Stimulated activated memory B cell treated with anti-CD40 and anti-IgM and Interleukin-4, amounts not matched to agents 10 μg/mL and 1 μg/mL and 100 μg/mL, for 72 hours (primary cell): ENCODE measurements at regions not wholly inside any gene's neighbourhood (a gene's known extent, or its start where the extent isn't known, plus 50 kb on each side); places are given as distances from the start of the nearest gene placed in this dataset.
A peak's percentile ranks its signal among the peaks of the same experiment; 100 is the strongest.

Experiments used
- ATAC-seq: fragments of 150-1000 bp; cut with Tn5 transposase; 2 replicates; pipeline ENCODE4 v1.10.0; 2021
- H3K27ac Mint-ChIP-seq: one replicate; pipeline ENCODE4 v1.8.0; 2022; ENCODE audit warnings: mild to moderate bottlenecking, mixed read lengths
- H3K27me3 Mint-ChIP-seq: one replicate; pipeline ENCODE4 v1.8.0; 2022; ENCODE audit warnings: mixed read lengths
- H3K36me3 Mint-ChIP-seq: one replicate; pipeline ENCODE4 v1.8.0; 2022; ENCODE audit warnings: mixed read lengths
- H3K4me1 Mint-ChIP-seq: one replicate; pipeline ENCODE4 v1.8.0; 2022; ENCODE audit warnings: mixed read lengths
- H3K4me3 Mint-ChIP-seq: one replicate; pipeline ENCODE4 v1.8.0; 2022; ENCODE audit warnings: mild to moderate bottlenecking, moderate library complexity, mixed read lengths
- H3K9me3 Mint-ChIP-seq: one replicate; pipeline ENCODE4 v1.8.0; 2022; ENCODE audit warnings: mixed read lengths

DNA sequence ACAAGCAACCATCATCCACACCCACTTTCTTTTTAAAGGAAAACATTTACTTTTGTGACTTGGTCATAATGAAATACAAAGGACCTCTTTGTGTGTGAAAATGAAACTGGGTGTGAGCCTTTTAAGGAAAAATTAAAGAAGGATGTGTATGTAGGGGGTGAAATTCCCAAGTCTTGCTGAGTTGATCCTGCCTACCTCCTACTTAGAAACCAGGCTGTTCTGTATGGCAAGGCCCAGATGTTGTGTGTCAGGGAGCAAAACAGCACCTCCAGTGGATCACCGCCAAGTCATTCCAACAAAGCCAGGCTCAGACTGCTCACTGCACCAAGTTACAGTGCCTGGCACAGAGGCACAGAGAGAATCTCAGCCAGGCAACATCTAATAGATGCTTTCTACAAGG is 198.5 kb upstream of the FBN2 start:
- Mint-ChIP-seq H3K27ac (no peak overlapping the region), H3K4me1 (no peaks in the 10 kb centered on the region), H3K36me3 (no peaks in the 10 kb centered on the region), H3K9me3 (no peaks in the 10 kb centered on the region), H3K27me3 (no peaks in the 10 kb centered on the region), H3K4me3 (no peak overlapping the region)
- ATAC-seq, result no peak

- H3K27me3 Mint-ChIP-seq, result no peaks in the 10 kb centered on the region
- no peak overlapping the region for H3K27ac Mint-ChIP-seq
- no peak overlapping the region for H3K4me3 Mint-ChIP-seq
- H3K9me3 Mint-ChIP-seq, result no peaks in the 10 kb centered on the region
- no peak for ATAC-seq
- no peaks in the 10 kb centered on the region for H3K4me1 Mint-ChIP-seq
- no peaks in the 10 kb centered on the region for H3K36me3 Mint-ChIP-seq
Measured at GRCh38 chr5:128749136-128749898, 211.3 kb upstream of the FBN2 start.

GRCh38 chr5:128750155-128750554 is 212.1 kb upstream of the FBN2 start:
- ATAC-seq, result no peak
- no peaks in the 10 kb centered on the region for H3K9me3 Mint-ChIP-seq

GRCh38 chr5:128757196-128757959 is 207.9 kb upstream of the SLC27A6 start:
- H3K36me3 Mint-ChIP-seq, result no peaks in the 10 kb centered on the region
- no peaks in the 10 kb centered on the region for H3K4me1 Mint-ChIP-seq
- H3K27ac Mint-ChIP-seq, result no peak overlapping the region
- no peak overlapping the region for H3K4me3 Mint-ChIP-seq
- H3K9me3 Mint-ChIP-seq, result peaks cover 6% of the 10 kb centered on the region
- no peaks in the 10 kb centered on the region for H3K27me3 Mint-ChIP-seq
- no peak for ATAC-seq

More at GRCh38 chr5:128750155-128750554, 212.1 kb upstream of the FBN2 start:
- H3K4me1 Mint-ChIP-seq, result no peaks in the 10 kb centered on the region
- no peak overlapping the region for H3K27ac Mint-ChIP-seq
- H3K4me3 Mint-ChIP-seq, result no peak overlapping the region
- no peaks in the 10 kb centered on the region for H3K27me3 Mint-ChIP-seq
- H3K36me3 Mint-ChIP-seq, result no peaks in the 10 kb centered on the region

DNA sequence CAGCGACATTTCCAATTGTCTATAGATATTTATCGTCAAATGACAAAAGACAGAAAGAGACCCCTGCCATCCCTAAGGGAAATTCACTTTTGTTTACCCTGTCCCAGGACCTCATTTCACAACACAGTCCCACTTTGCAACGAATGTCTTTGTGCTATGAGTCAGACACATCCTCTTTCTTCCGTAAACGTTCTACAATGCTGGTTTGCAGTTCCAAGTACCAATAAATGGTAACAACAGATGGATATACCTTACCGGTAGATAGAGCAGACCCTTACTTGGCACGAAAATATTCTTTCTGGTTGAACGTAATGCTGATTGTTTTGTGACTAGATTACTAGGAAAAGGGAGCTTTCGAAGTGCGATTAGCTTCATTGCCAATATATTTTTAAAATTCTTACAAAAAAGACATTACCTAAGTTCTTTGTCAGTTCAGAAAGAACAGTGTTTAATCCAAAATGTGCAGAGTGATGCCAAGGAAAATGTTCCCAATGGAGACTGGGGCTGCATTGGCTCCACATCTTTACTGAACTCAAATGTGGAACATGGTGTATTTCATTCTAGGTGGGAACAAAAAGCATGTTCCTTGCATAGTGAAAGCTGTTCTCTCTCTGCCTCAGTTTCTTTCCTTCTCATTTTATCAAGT is 202.5 kb upstream of the SLC27A6 start:
- Mint-ChIP-seq H3K27ac (no peak overlapping the region), H3K4me1 (no peaks in the 10 kb centered on the region), H3K27me3 (no peaks in the 10 kb centered on the region), H3K4me3 (no peak overlapping the region), H3K9me3 (peaks cover 9% of the 10 kb centered on the region), H3K36me3 (no peaks in the 10 kb centered on the region)
- ATAC-seq, result no peak

DNA sequence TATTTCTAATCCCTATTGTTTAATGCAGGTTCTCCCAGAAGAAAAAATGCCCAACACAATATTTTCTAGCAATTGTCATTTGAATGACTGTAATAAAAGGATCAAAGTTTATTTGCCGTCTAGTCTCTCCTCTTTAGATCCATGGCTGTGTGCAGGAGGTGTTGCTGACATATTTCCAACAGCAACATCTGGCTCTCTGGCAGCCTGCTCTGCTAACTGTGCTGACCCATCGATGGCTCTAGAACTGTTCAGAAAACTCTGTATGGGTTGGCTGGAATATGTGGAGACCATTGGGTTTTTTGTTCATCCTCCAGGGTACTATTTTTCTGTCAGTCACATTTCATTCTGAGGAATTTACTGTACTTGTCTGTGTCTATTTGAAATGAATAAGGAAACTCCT is 202.0 kb upstream of the SLC27A6 start:
- no peaks in the 10 kb centered on the region for H3K4me1 Mint-ChIP-seq
- ATAC-seq, result no peak
- no peak overlapping the region for H3K27ac Mint-ChIP-seq
- H3K9me3 Mint-ChIP-seq, result peaks cover 9% of the 10 kb centered on the region
- H3K4me3 Mint-ChIP-seq, result no peak overlapping the region
- no peaks in the 10 kb centered on the region for H3K27me3 Mint-ChIP-seq
- no peaks in the 10 kb centered on the region for H3K36me3 Mint-ChIP-seq

- no peak for ATAC-seq
- Mint-ChIP-seq H3K27me3 (no peaks in the 10 kb centered on the region), H3K27ac (no peak overlapping the region), H3K4me1 (no peaks in the 10 kb centered on the region), H3K36me3 (no peaks in the 10 kb centered on the region), H3K9me3 (peaks cover 9% of the 10 kb centered on the region), H3K4me3 (no peak overlapping the region)
Measured at GRCh38 chr5:128764601-128765310, 200.5 kb upstream of the SLC27A6 start.

GRCh38 chr5:128765448-128766061 is 199.7 kb upstream of the SLC27A6 start:
- Mint-ChIP-seq H3K9me3 (peaks cover 7% of the 10 kb centered on the region), H3K4me3 (no peak overlapping the region), H3K27me3 (no peaks in the 10 kb centered on the region), H3K36me3 (no peaks in the 10 kb centered on the region), H3K27ac (no peak overlapping the region), H3K4me1 (no peaks in the 10 kb centered on the region)
- ATAC-seq, result peak; percentile 16

DNA sequence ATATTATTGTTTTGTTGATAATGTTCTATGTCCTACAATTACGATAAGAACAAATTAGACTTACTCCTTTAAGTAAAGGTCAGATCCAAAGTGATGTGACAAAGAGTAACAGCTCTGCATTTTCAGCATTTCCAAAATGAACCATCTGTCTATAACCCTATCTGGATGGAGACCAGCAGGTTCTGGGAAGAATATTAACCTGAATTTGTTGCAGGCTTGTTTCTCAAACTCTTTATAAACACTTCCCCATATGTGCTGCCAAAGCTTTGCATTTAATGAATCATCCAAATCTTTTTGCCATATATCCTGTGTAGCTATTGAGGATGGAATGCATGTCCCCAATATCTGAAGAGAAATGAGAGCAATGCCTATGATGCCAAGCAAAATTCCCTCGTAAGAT is 198.9 kb upstream of the SLC27A6 start:
- H3K27ac Mint-ChIP-seq, result no peak overlapping the region
- H3K9me3 Mint-ChIP-seq, result peaks cover 7% of the 10 kb centered on the region
- ATAC-seq, result no peak
- no peaks in the 10 kb centered on the region for H3K4me1 Mint-ChIP-seq
- H3K36me3 Mint-ChIP-seq, result no peaks in the 10 kb centered on the region
- H3K4me3 Mint-ChIP-seq, result no peak overlapping the region
- H3K27me3 Mint-ChIP-seq, result no peaks in the 10 kb centered on the region

GRCh38 chr5:128770907-128771306 is 194.4 kb upstream of the SLC27A6 start:
- Mint-ChIP-seq H3K36me3 (no peaks in the 10 kb centered on the region), H3K27ac (no peak overlapping the region), H3K4me3 (no peak overlapping the region), H3K9me3 (no peaks in the 10 kb centered on the region), H3K4me1 (no peaks in the 10 kb centered on the region), H3K27me3 (no peaks in the 10 kb centered on the region)
- ATAC-seq, result no peak

GRCh38 chr5:128772356-128772755 is 192.9 kb upstream of the SLC27A6 start:
- ATAC-seq, result no peak
- no peaks in the 10 kb centered on the region for H3K27me3 Mint-ChIP-seq
- no peak overlapping the region for H3K27ac Mint-ChIP-seq
- H3K4me3 Mint-ChIP-seq, result no peak overlapping the region
- no peaks in the 10 kb centered on the region for H3K9me3 Mint-ChIP-seq
- H3K36me3 Mint-ChIP-seq, result no peaks in the 10 kb centered on the region
- no peaks in the 10 kb centered on the region for H3K4me1 Mint-ChIP-seq

- Mint-ChIP-seq H3K27me3 (no peaks in the 10 kb centered on the region), H3K36me3 (no peaks in the 10 kb centered on the region), H3K27ac (no peak overlapping the region), H3K4me1 (no peaks in the 10 kb centered on the region), H3K4me3 (no peak overlapping the region), H3K9me3 (no peaks in the 10 kb centered on the region)
- ATAC-seq, result no peak
Measured at GRCh38 chr5:128773378-128773777, 191.9 kb upstream of the SLC27A6 start.

DNA sequence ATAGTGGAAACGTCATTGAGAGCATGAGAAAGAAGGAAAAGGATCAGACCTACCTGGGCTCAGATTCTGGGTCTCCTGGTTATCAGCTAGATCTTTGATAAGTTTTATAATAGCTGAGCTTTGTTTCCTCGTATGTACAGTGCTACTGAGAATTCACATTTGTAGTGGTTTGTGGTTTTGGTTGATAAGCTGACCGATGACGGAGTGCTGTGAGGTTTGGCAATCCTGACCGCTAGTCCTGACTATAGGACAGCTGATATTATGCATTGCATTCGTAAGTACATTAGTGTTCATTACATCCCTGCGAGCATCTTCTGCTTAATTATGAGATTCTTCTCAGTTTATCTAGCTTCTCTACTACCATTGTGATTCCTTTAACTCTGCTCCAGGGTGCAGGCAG is 190.7 kb upstream of the SLC27A6 start:
- no peaks in the 10 kb centered on the region for H3K4me1 Mint-ChIP-seq
- ATAC-seq, result no peak
- no peak overlapping the region for H3K4me3 Mint-ChIP-seq
- H3K36me3 Mint-ChIP-seq, result no peaks in the 10 kb centered on the region
- no peaks in the 10 kb centered on the region for H3K27me3 Mint-ChIP-seq
- H3K27ac Mint-ChIP-seq, result no peak overlapping the region
- H3K9me3 Mint-ChIP-seq, result no peaks in the 10 kb centered on the region

DNA sequence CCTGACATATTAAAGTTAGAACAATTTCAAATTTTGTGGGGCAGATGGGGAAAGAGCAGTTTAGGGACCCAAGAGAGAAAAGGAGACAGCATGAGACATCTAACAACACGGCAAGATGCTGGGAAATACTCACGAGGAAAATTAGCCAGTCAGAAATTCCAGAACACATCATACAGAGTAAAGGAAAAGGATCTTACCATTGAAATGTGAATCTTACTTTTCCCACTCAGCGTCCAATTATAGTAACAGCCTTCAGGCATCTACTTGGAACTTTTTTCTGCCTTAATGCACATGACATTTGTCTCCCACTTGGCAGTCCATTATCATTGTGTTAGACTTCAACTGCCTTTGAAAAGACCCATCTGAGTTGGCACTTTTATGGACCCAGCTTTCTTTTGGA is 189.7 kb upstream of the SLC27A6 start:
- Mint-ChIP-seq H3K4me3 (no peak overlapping the region), H3K9me3 (no peaks in the 10 kb centered on the region), H3K4me1 (no peaks in the 10 kb centered on the region), H3K36me3 (no peaks in the 10 kb centered on the region), H3K27me3 (no peaks in the 10 kb centered on the region), H3K27ac (no peak overlapping the region)
- no peak for ATAC-seq

DNA sequence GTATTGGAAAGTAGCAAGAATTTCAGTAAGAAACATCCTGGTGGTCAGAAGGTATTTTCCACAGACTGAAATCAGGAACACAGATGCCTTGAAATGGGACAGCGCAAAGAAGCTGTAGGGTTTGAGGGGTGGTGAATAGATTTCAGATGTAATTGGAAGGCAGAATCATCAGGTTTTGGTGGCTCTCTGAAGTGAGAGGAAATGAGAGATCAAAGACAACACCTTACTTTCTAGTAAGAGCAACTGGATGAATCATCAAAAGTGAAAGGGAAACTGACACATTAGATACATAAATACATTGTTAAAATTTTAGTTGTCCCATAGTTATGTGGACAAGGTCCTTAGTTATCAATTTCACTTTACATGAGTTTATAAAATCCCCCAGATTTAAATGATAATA is 188.2 kb upstream of the SLC27A6 start:
- no peaks in the 10 kb centered on the region for H3K9me3 Mint-ChIP-seq
- H3K27me3 Mint-ChIP-seq, result no peaks in the 10 kb centered on the region
- H3K4me3 Mint-ChIP-seq, result no peak overlapping the region
- no peaks in the 10 kb centered on the region for H3K36me3 Mint-ChIP-seq
- no peak for ATAC-seq
- H3K4me1 Mint-ChIP-seq, result no peaks in the 10 kb centered on the region
- H3K27ac Mint-ChIP-seq, result no peak overlapping the region
